ENCODE measurements at regions not wholly inside any gene's neighbourhood (a gene's known extent, or its start where the extent isn't known, plus 50 kb on each side); places are given as distances from the start of the nearest gene placed in this dataset.

GRCh38 chr9:21670374-21670773 lies 132.1 kb upstream of the MTAP start:
- no peaks in the 10 kb centered on the region for H3K36me3 ChIP-seq (ENCODE audit: control insufficient read depth in 4 of 4, insufficient read depth in 3 of 4, low read depth in 1 of 4, low read length in 3 of 4)
- no peak for TF ChIP-seq CTCF (IDR thresholded peaks at IDR 0.05; ENCODE audit: low read depth, low read length, missing input control)
- TF ChIP-seq FOXA1 (IDR thresholded peaks at IDR 0.05): no peak
- TF ChIP-seq JUND (IDR thresholded peaks at IDR 0.05): no peak
- TF ChIP-seq RAD21 (IDR thresholded peaks at IDR 0.05): no peak
- no peak for TF ChIP-seq FOXA2 (IDR thresholded peaks at IDR 0.05)
- no peak for TF ChIP-seq REST (IDR thresholded peaks at IDR 0.05)
- TF ChIP-seq YY1 (IDR thresholded peaks at IDR 0.05): no peak
- TF ChIP-seq GABPA (IDR thresholded peaks at IDR 0.05 in 1 of 2, conservative IDR thresholded peaks at IDR 0.05 in 1 of 2): no peak
- no peak for TF ChIP-seq HNF4A (conservative IDR thresholded peaks at IDR 0.05)
- no peak for TF ChIP-seq SP1 (IDR thresholded peaks at IDR 0.05)
- TF ChIP-seq HNF4G (IDR thresholded peaks at IDR 0.05): no peak
- no peak for TF ChIP-seq RXRA (IDR thresholded peaks at IDR 0.05)
- TF ChIP-seq EGR1 (IDR thresholded peaks at IDR 0.05; ENCODE audit: low read depth in 2 of 2): no peak
- no peak for TF ChIP-seq MAX (IDR thresholded peaks at IDR 0.05)
- TF ChIP-seq NR2F2 (IDR thresholded peaks at IDR 0.05): no peak
- no peak for TF ChIP-seq ATF3 (IDR thresholded peaks at IDR 0.05)
- TF ChIP-seq ZBTB33 (IDR thresholded peaks at IDR 0.05): no peak
- no peak for TF ChIP-seq TAF1 (conservative IDR thresholded peaks at IDR 0.05)
- no peaks in the 10 kb centered on the region for H3K4me1 ChIP-seq (ENCODE audit: control insufficient read depth in 4 of 4, insufficient read depth in 4 of 4, low read length in 3 of 4)
- no peak overlapping the region for H3K4me3 ChIP-seq (ENCODE audit: low read depth in 1 of 3, low read length in 3 of 3)
- H3K27me3 ChIP-seq (ENCODE audit: control insufficient read depth in 4 of 4, insufficient read depth in 4 of 4, low read length in 3 of 4): peaks cover 0 to 3% (median 0%) of the 10 kb centered on the region in 4 donors
- no peaks in the 10 kb centered on the region for H3K9me3 ChIP-seq (ENCODE audit: control insufficient read depth in 4 of 4, low read length in 3 of 4)
- DNase-seq (ENCODE audit: low spot score): no peak
- 50% methylated on average over 2 of the region's 2 CpGs for WGBS
- no peak overlapping the region for H3K27ac ChIP-seq (ENCODE audit: low read depth in 1 of 2, low read length in 2 of 2)
- H3K9ac ChIP-seq (ENCODE audit: low read depth in 1 of 2, low read length in 2 of 2): no peak overlapping the region

Data from liver (tissue), 8 donors.